C4-2B (cell line): ENCODE measurements at regions not wholly inside any gene's neighbourhood (a gene's known extent, or its start where the extent isn't known, plus 50 kb on each side); places are given as distances from the start of the nearest gene placed in this dataset.

ENCODE experiments used
- H3K27ac ChIP-seq: fragments of 450-650 bp; 2 replicates; pipeline ENCODE4 v1.5.1; 2017
- CTCF ChIP-seq: fragments of 450-650 bp; conservative IDR thresholded peaks from 2 replicates; pipeline ENCODE4 v1.5.1; 2017; ENCODE audit warnings: mild to moderate bottlenecking
- ZFX ChIP-seq: fragments of 450-650 bp; IDR thresholded peaks from 2 replicates; pipeline ENCODE4 v1.6.1; 2017

- TF ChIP-seq CTCF, result no peak
- TF ChIP-seq ZFX, result no peak
- no peak overlapping the region for H3K27ac ChIP-seq
Measured at GRCh38 chr5:142484821-142485387, 160.1 kb upstream of the SPRY4 start.

- TF ChIP-seq ZFX (no peak), CTCF (no peak)
- H3K27ac ChIP-seq, result no peak overlapping the region
Measured at GRCh38 chr5:142482207-142482606, 157.4 kb upstream of the SPRY4 start.

- TF ChIP-seq CTCF (no peak), ZFX (no peak)
- H3K27ac ChIP-seq, result no peak overlapping the region
Measured at GRCh38 chr5:142481410-142481809, 156.6 kb upstream of the SPRY4 start.

- TF ChIP-seq ZFX (no peak), CTCF (no peak)
- no peak overlapping the region for H3K27ac ChIP-seq
Measured at GRCh38 chr5:142479854-142480519, 155.2 kb upstream of the SPRY4 start.

GRCh38 chr5:142479150-142479549 lies 154.3 kb upstream of the SPRY4 start:
- no peak overlapping the region for H3K27ac ChIP-seq
- TF ChIP-seq ZFX, result no peak
- TF ChIP-seq CTCF, result no peak

GRCh38 chr5:142478113-142478512 lies 153.3 kb upstream of the SPRY4 start:
- TF ChIP-seq CTCF, result no peak
- TF ChIP-seq ZFX, result no peak
- H3K27ac ChIP-seq, result no peak overlapping the region

- TF ChIP-seq ZFX (no peak), CTCF (no peak)
- H3K27ac ChIP-seq, result no peak overlapping the region
Measured at GRCh38 chr5:142475102-142475513, 150.3 kb upstream of the SPRY4 start.
